ENCODE measurements at regions not wholly inside any gene's neighbourhood (a gene's known extent, or its start where the extent isn't known, plus 50 kb on each side); places are given as distances from the start of the nearest gene placed in this dataset.

GRCh38 chr5:66518052-66518451 is 78.1 kb upstream of the MAST4 start:
- no peak for DNase-seq
- ATAC-seq: no peak
- Histone ChIP-seq H3K9me3 (peaks cover 12% of the 10 kb centered on the region), H3K36me3 (ENCODE audit: insufficient read depth in 1 of 2, low read depth in 1 of 2) (no peaks in the 10 kb centered on the region), H3K27me3 (ENCODE audit: insufficient read depth in 3 of 3, low read length in 2 of 3) (no peaks in the 10 kb centered on the region), H3K27ac (no peak overlapping the region), H3K4me3 (no peak overlapping the region), H3K4me1 (no peaks in the 10 kb centered on the region)
- intact Hi-C loops (cut with DNase I): no loop called here
- TF ChIP-seq CTCF (IDR thresholded peaks at IDR 0.05): no peak
- WGBS, 3 donors: 79 to 84% (median 83%) methylated on average over 3 of the region's 3 CpGs

DNA sequence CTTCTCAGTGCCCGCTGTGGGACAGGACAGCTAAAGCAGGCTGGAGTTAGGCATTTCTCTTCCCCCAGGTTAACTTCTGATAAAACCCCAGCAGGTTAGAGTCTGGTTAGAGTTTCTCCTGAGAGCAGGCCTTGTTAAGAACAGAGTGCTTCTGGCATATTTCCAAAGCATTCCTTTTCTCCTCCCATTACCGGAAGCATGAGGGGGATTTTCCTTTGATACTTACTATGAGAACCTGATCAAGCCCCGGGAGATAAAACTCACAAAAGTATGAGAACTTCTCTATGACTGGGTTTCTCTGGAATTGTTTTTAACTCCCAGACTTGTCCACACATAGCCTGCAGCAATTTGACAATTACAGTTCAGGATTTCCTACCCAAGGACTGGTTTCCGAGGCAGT is 77.4 kb upstream of the MAST4 start:
- no peak for ATAC-seq

DNA sequence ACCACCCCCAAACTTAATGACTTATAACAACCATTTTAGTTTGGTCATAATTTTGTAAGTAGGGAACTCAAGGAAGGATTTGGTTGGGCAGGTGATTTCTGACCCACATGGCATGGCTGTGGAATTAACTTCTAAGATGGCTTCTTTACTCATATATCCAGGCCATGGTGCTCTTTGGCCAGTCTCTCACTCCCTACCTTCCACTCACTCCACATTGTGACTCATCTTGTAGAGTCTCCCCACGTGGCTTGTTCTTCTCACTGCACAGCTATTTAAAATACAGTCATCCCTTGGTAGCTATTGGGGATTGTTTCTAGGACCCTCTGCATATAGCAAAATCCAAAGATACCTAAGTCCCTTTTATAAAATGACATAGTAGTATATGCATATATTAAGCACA is 76.6 kb upstream of the MAST4 start:
- no peak for DNase-seq
- peaks cover 12% of the 10 kb centered on the region for H3K9me3 ChIP-seq
- no peak overlapping the region for H3K27ac ChIP-seq
- no peak overlapping the region for H3K4me3 ChIP-seq
- no peaks in the 10 kb centered on the region for H3K36me3 ChIP-seq (ENCODE audit: insufficient read depth in 1 of 2, low read depth in 1 of 2)
- no peak for TF ChIP-seq CTCF (IDR thresholded peaks at IDR 0.05)
- no peak for ATAC-seq
- WGBS, 3 donors: 75 to 83% (median 78%) methylated on average over 1 of the region's 1 CpG
- H3K4me1 ChIP-seq: no peaks in the 10 kb centered on the region
- intact Hi-C loops (cut with DNase I): no loop called here
- H3K27me3 ChIP-seq (ENCODE audit: insufficient read depth in 3 of 3, low read length in 2 of 3): no peaks in the 10 kb centered on the region

More for the DNA sequence above, 77.4 kb upstream of the MAST4 start:
- Histone ChIP-seq H3K27me3 (ENCODE audit: insufficient read depth in 3 of 3, low read length in 2 of 3) (no peaks in the 10 kb centered on the region), H3K4me3 (no peak overlapping the region), H3K36me3 (ENCODE audit: insufficient read depth in 1 of 2, low read depth in 1 of 2) (no peaks in the 10 kb centered on the region), H3K9me3 (peaks cover 12% of the 10 kb centered on the region), H3K4me1 (no peaks in the 10 kb centered on the region), H3K27ac (no peak overlapping the region)
- DNase-seq: no peak
- no peak for TF ChIP-seq CTCF (IDR thresholded peaks at IDR 0.05)
- intact Hi-C loops (cut with DNase I): no loop called here
- WGBS, 3 donors: 56 to 60% (median 58%) methylated on average over 4 of the region's 4 CpGs

GRCh38 chr5:66520854-66521253 is 75.3 kb upstream of the MAST4 start:
- Histone ChIP-seq H3K36me3 (ENCODE audit: insufficient read depth in 1 of 2, low read depth in 1 of 2) (no peaks in the 10 kb centered on the region), H3K9me3 (peaks cover 12% of the 10 kb centered on the region), H3K4me1 (no peaks in the 10 kb centered on the region), H3K27ac (no peak overlapping the region), H3K4me3 (no peak overlapping the region), H3K27me3 (ENCODE audit: insufficient read depth in 3 of 3, low read length in 2 of 3) (no peaks in the 10 kb centered on the region)
- no peak for DNase-seq
- no peak for ATAC-seq
- TF ChIP-seq CTCF (IDR thresholded peaks at IDR 0.05): no peak
- intact Hi-C loops (cut with DNase I): no loop called here

DNA sequence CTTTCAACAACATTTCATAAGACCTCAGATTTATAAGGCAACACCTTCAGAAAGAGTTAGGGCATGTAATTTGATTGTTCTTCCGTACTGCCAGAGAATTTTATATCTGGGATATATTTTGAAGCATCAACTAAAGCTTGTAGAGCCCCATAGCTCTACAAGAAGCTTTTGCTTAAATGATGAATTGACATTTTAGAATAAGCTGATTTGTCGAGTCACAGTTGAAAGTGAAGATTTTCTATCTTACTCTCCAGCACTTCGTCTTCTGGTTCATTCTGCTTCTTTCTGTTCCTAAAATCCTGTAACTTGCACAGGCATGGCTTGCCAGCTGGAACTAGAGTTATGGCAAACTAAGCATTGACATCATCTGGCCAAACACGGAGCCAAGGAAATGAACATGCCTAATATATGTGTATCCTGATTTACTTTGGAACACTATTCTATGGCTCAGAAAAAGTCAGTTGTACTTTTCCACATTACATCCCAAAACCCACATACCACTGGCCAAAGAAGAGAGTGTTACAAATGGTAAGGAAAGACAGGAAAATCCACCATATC is 68.6 kb upstream of the MAST4 start:
- Histone ChIP-seq H3K36me3 (ENCODE audit: insufficient read depth in 1 of 2, low read depth in 1 of 2) (no peaks in the 10 kb centered on the region), H3K9me3 (no peaks in the 10 kb centered on the region), H3K27ac (no peak overlapping the region), H3K4me3 (no peak overlapping the region), H3K27me3 (ENCODE audit: insufficient read depth in 3 of 3, low read length in 2 of 3) (no peaks in the 10 kb centered on the region), H3K4me1 (no peaks in the 10 kb centered on the region)
- DNase-seq: no peak
- no peak for ATAC-seq
- 25 to 34% (median 34%) methylated on average over 4 of the region's 4 CpGs for WGBS, 3 donors
- TF ChIP-seq CTCF (IDR thresholded peaks at IDR 0.05): no peak
- intact Hi-C loops (cut with DNase I): no loop called here
